Osteoblast (primary cell): ENCODE measurements at regions not wholly inside any gene's neighbourhood (a gene's known extent, or its start where the extent isn't known, plus 50 kb on each side); places are given as distances from the start of the nearest gene placed in this dataset.

Experiments used
- DNase-seq: peaks from one replicate; pipeline ENCODE4 v3.0.0; 2011; ENCODE audit warnings: low spot score, mixed read lengths; ENCODE audit not compliant: insufficient read length; ENCODE audit errors: missing footprints
- H2AFZ ChIP-seq: 2 replicates; pipeline ENCODE4 v1.6.0; 2011; ENCODE audit warnings: mild to moderate bottlenecking, low read length
- H3K27ac ChIP-seq: 2 replicates; pipeline ENCODE4 v1.5.1; 2011; ENCODE audit warnings: mild to moderate bottlenecking, low read depth, low read length, moderate library complexity
- H3K27me3 ChIP-seq: 2 replicates; pipeline ENCODE4 v1.6.0; 2012; ENCODE audit warnings: mild to moderate bottlenecking, control low read depth, inconsistent platforms, low read length, moderate library complexity; ENCODE audit not compliant: insufficient read depth
- H3K36me3 ChIP-seq: 2 replicates; pipeline ENCODE4 v1.5.1; 2011; ENCODE audit warnings: mild to moderate bottlenecking, low read length, control low read depth, moderate library complexity; ENCODE audit not compliant: insufficient read depth
- H3K4me1 ChIP-seq: 2 replicates; pipeline ENCODE4 v1.5.1; 2011; ENCODE audit warnings: mild to moderate bottlenecking, low read length, control low read depth, moderate library complexity; ENCODE audit not compliant: insufficient read depth
- H3K4me2 ChIP-seq: 2 replicates; pipeline ENCODE4 v1.6.0; 2011; ENCODE audit warnings: mild to moderate bottlenecking, low read length; ENCODE audit not compliant: insufficient read depth
- H3K4me3 ChIP-seq: fragments of 200-600 bp; sonication (generic); 3 replicates; pipeline ENCODE4 v1.5.1; 2012; ENCODE audit warnings: mild to moderate bottlenecking, low read length, inconsistent platforms; ENCODE audit not compliant: insufficient read depth
- H3K79me2 ChIP-seq: 2 replicates; pipeline ENCODE4 v1.6.0; 2012; ENCODE audit warnings: mild to moderate bottlenecking, low read length, control low read depth, inconsistent platforms; ENCODE audit not compliant: insufficient read depth
- H3K9me3 ChIP-seq: 2 replicates; pipeline ENCODE4 v1.5.1; 2011; ENCODE audit warnings: low read depth, low read length, control low read depth
- H4K20me1 ChIP-seq: 2 replicates; pipeline ENCODE4 v1.6.0; 2012; ENCODE audit warnings: mild to moderate bottlenecking, low read length, control low read depth; ENCODE audit not compliant: insufficient read depth
- CTCF ChIP-seq: IDR thresholded peaks from 2 replicates; pipeline ENCODE4 v1.5.1; 2011; ENCODE audit warnings: mild to moderate bottlenecking, low read depth, low read length, moderate library complexity; ENCODE audit errors: extremely low read depth

GRCh38 chrX:40202456-40202855 is 104.7 kb upstream of the BCOR start:
- Histone ChIP-seq H3K4me1 (no peaks in the 10 kb centered on the region), H3K4me2 (no peak overlapping the region), H3K36me3 (no peaks in the 10 kb centered on the region), H3K79me2 (no peaks in the 10 kb centered on the region), H3K27ac (no peak overlapping the region), H3K9me3 (no peaks in the 10 kb centered on the region), H3K27me3 (no peaks in the 10 kb centered on the region), H3K4me3 (no peak overlapping the region), H4K20me1 (no peaks in the 10 kb centered on the region), H2AFZ (no peak overlapping the region)
- DNase-seq: no peak
- TF ChIP-seq CTCF: no peak

DNA sequence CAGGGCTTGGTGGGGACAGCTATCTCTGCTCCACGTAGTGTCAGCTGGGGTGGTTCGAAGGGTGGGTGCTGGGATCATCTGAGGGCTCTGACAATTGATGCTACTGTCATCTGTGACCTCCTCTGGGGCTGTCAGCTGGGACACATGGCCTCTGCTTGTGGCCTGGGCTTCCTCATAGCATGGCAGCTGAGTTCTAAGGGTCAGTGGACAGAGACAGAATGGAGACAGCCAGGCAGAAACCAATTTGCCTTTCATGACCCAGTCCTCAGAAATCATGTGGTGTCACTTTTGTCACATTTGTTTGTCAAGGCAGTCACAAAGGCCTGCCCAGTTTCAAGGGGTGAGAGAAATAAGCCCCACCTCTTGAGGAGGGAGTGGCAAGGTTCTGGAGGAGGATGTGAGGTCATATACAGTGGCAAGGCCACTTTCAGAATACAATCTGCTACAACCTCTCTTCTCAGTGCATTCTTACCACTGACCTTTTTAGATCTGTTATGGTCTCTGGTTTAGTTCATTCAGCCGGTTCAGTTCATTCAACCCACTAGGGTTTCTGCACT is 103.6 kb upstream of the BCOR start:
- no peak for DNase-seq

GRCh38 chrX:40199704-40200103 is 101.9 kb upstream of the BCOR start:
- Histone ChIP-seq H3K9me3 (no peaks in the 10 kb centered on the region), H4K20me1 (no peaks in the 10 kb centered on the region), H3K4me1 (no peaks in the 10 kb centered on the region), H3K4me2 (no peak overlapping the region), H3K4me3 (no peak overlapping the region), H3K79me2 (no peaks in the 10 kb centered on the region), H3K27me3 (peaks cover 3% of the 10 kb centered on the region), H3K36me3 (no peaks in the 10 kb centered on the region), H3K27ac (no peak overlapping the region), H2AFZ (no peak overlapping the region)
- no peak for DNase-seq
- TF ChIP-seq CTCF: no peak

More for the DNA sequence above, 103.6 kb upstream of the BCOR start:
- no peak overlapping the region for H3K4me2 ChIP-seq
- no peak overlapping the region for H3K27ac ChIP-seq
- H2AFZ ChIP-seq: no peak overlapping the region
- no peaks in the 10 kb centered on the region for H3K79me2 ChIP-seq
- no peak for TF ChIP-seq CTCF
- H3K9me3 ChIP-seq: no peaks in the 10 kb centered on the region
- no peaks in the 10 kb centered on the region for H4K20me1 ChIP-seq
- no peaks in the 10 kb centered on the region for H3K36me3 ChIP-seq
- H3K4me1 ChIP-seq: no peaks in the 10 kb centered on the region
- peaks cover 3% of the 10 kb centered on the region for H3K27me3 ChIP-seq
- no peak overlapping the region for H3K4me3 ChIP-seq

DNA sequence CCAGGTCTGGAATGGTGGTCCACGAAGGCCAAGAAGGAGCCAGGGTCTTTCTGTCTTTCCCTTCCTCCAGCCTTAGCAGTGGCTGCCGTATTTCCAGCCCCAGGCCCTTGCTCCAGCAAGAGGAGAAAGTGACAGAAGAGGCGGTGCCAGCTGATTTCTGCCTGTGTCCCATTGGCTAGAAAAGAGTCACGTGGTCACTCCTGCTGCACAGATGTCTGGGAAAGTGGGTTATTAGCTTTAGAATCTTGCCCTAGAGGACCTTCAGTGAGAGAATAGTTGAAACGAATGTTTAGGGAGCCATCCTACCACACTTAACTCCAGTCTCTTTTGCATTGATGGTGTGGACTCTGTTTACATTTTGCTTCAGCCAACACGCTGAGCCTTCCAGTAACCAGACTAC is 99.3 kb upstream of the BCOR start:
- H3K4me3 ChIP-seq: no peak overlapping the region
- no peak overlapping the region for H3K4me2 ChIP-seq
- H3K27me3 ChIP-seq: peaks cover 3% of the 10 kb centered on the region
- H4K20me1 ChIP-seq: no peaks in the 10 kb centered on the region
- no peaks in the 10 kb centered on the region for H3K36me3 ChIP-seq
- H3K9me3 ChIP-seq: no peaks in the 10 kb centered on the region
- no peaks in the 10 kb centered on the region for H3K79me2 ChIP-seq
- H2AFZ ChIP-seq: no peak overlapping the region
- no peak for TF ChIP-seq CTCF
- H3K4me1 ChIP-seq: no peaks in the 10 kb centered on the region
- H3K27ac ChIP-seq: no peak overlapping the region
- no peak for DNase-seq
